ENCODE measurements at regions not wholly inside any gene's neighbourhood (a gene's known extent, or its start where the extent isn't known, plus 50 kb on each side); places are given as distances from the start of the nearest gene placed in this dataset.
A peak's percentile ranks its signal among the peaks of the same experiment; 100 is the strongest.

- DNase-seq (ENCODE audit: low read depth in 2 of 3, low spot score in 2 of 3), result no peak
Measured at GRCh38 chrX:124818764-124819163, 472.4 kb downstream of the SH2D1A start.

GRCh38 chrX:124820738-124821137, 474.4 kb downstream of the SH2D1A start:
- no peak for DNase-seq (ENCODE audit: low read depth in 2 of 3, low spot score in 2 of 3)

- no peak for DNase-seq (ENCODE audit: low read depth in 2 of 3, low spot score in 2 of 3)
Measured at GRCh38 chrX:124827258-124827845, 481.0 kb downstream of the SH2D1A start.

GRCh38 chrX:124829930-124830329, 483.6 kb downstream of the SH2D1A start:
- DNase-seq (ENCODE audit: low read depth in 2 of 3, low spot score in 2 of 3), result peak in 2 of 3 donors; percentile 3 to 26

- no peak for DNase-seq (ENCODE audit: low read depth in 2 of 3, low spot score in 2 of 3)
Measured at GRCh38 chrX:124836786-124837185, 482.9 kb upstream of the TEX13C start.

GRCh38 chrX:124842205-124842604, 477.5 kb upstream of the TEX13C start:
- no peak for DNase-seq (ENCODE audit: low read depth in 2 of 3, low spot score in 2 of 3)

GRCh38 chrX:124860736-124861135, 458.9 kb upstream of the TEX13C start:
- DNase-seq (ENCODE audit: low read depth in 2 of 3, low spot score in 2 of 3), result peak in 2 of 3 donors; percentile 22 to 64

GRCh38 chrX:124862301-124862700, 457.4 kb upstream of the TEX13C start:
- DNase-seq (ENCODE audit: low read depth in 2 of 3, low spot score in 2 of 3), result no peak

GRCh38 chrX:124863303-124863702, 456.4 kb upstream of the TEX13C start:
- no peak for DNase-seq (ENCODE audit: low read depth in 2 of 3, low spot score in 2 of 3)

GRCh38 chrX:124887572-124887971, 432.1 kb upstream of the TEX13C start:
- DNase-seq (ENCODE audit: low read depth in 2 of 3, low spot score in 2 of 3), result no peak

- DNase-seq (ENCODE audit: low read depth in 2 of 3, low spot score in 2 of 3), result no peak
Measured at GRCh38 chrX:124895947-124896346, 423.7 kb upstream of the TEX13C start.

GRCh38 chrX:124902953-124903352, 416.7 kb upstream of the TEX13C start:
- DNase-seq (ENCODE audit: low read depth in 2 of 3, low spot score in 2 of 3), result no peak

GRCh38 chrX:124910611-124911010, 409.1 kb upstream of the TEX13C start:
- DNase-seq (ENCODE audit: low read depth in 2 of 3, low spot score in 2 of 3), result no peak

GRCh38 chrX:124917011-124917410, 402.7 kb upstream of the TEX13C start:
- no peak for DNase-seq (ENCODE audit: low read depth in 2 of 3, low spot score in 2 of 3)

GRCh38 chrX:124925681-124926080, 394.0 kb upstream of the TEX13C start:
- no peak for DNase-seq (ENCODE audit: low read depth in 2 of 3, low spot score in 2 of 3)

- no peak for DNase-seq (ENCODE audit: low read depth in 2 of 3, low spot score in 2 of 3)
Measured at GRCh38 chrX:124931241-124931640, 388.4 kb upstream of the TEX13C start.

- peak in 2 of 3 donors; percentile 7 to 17 for DNase-seq (ENCODE audit: low read depth in 2 of 3, low spot score in 2 of 3)
Measured at GRCh38 chrX:124931958-124932357, 387.7 kb upstream of the TEX13C start.

GRCh38 chrX:124938715-124939114, 381.0 kb upstream of the TEX13C start:
- no peak for DNase-seq (ENCODE audit: low read depth in 2 of 3, low spot score in 2 of 3)

GRCh38 chrX:124940531-124940930, 379.1 kb upstream of the TEX13C start:
- no peak for DNase-seq (ENCODE audit: low read depth in 2 of 3, low spot score in 2 of 3)

GRCh38 chrX:124954402-124954801, 365.3 kb upstream of the TEX13C start:
- DNase-seq (ENCODE audit: low read depth in 2 of 3, low spot score in 2 of 3), result peak in 1 of 3 donors; percentile 24

- no peak for DNase-seq (ENCODE audit: low read depth in 2 of 3, low spot score in 2 of 3)
Measured at GRCh38 chrX:124960454-124960853, 359.2 kb upstream of the TEX13C start.

- no peak for DNase-seq (ENCODE audit: low read depth in 2 of 3, low spot score in 2 of 3)
Measured at GRCh38 chrX:124963717-124964116, 356.0 kb upstream of the TEX13C start, which contains the start of gene TENM1. TSS of gene TENM1 (minus strand) at chrX:124963817.

- no peak for DNase-seq (ENCODE audit: low read depth in 2 of 3, low spot score in 2 of 3)
Measured at GRCh38 chrX:124975456-124975855, 344.2 kb upstream of the TEX13C start.
